Limb (tissue), 2 donors: ENCODE measurements at regions not wholly inside any gene's neighbourhood (a gene's known extent, or its start where the extent isn't known, plus 50 kb on each side); places are given as distances from the start of the nearest gene placed in this dataset.
"Not testable (repeated sequence)": the region's sequence is repeated elsewhere in the genome, so short reads cannot be mapped to it uniquely, and the experiment has no call there.

Experiments used
- DNase-seq, 2 donors: peaks; one replicate each; pipeline ENCODE4 v3.0.0-alpha.2; 2016; ENCODE audit errors: extremely low spot score in 2 of 2

GRCh38 chr3:13248640-13249039, 171.5 kb downstream of the NUP210 start:
- no peak for DNase-seq

- no peak for DNase-seq
Observed at GRCh38 chr3:13245615-13245978, 172.4 kb upstream of the IQSEC1 start.

GRCh38 chr3:13243586-13243985, 170.4 kb upstream of the IQSEC1 start:
- no peak for DNase-seq

DNA sequence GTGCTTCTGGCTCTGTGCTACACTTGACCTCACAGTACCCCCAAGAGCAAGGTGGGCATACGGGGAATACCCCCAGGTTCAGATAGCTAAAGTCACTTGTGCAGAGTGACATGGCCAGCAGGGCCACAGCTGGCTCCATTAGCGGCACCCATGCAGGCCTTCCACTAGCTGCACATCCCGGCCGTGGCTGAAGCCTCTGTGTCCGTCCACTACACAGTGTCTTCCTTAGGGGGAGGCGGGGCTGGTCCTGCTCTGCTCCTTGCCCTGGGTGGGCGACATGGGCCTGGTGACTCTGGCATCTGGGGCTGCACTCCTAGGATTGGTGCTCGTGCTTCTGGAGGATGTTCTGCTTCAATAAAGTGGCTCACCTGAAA, 169.1 kb upstream of the IQSEC1 start:
- no peak for DNase-seq

DNA sequence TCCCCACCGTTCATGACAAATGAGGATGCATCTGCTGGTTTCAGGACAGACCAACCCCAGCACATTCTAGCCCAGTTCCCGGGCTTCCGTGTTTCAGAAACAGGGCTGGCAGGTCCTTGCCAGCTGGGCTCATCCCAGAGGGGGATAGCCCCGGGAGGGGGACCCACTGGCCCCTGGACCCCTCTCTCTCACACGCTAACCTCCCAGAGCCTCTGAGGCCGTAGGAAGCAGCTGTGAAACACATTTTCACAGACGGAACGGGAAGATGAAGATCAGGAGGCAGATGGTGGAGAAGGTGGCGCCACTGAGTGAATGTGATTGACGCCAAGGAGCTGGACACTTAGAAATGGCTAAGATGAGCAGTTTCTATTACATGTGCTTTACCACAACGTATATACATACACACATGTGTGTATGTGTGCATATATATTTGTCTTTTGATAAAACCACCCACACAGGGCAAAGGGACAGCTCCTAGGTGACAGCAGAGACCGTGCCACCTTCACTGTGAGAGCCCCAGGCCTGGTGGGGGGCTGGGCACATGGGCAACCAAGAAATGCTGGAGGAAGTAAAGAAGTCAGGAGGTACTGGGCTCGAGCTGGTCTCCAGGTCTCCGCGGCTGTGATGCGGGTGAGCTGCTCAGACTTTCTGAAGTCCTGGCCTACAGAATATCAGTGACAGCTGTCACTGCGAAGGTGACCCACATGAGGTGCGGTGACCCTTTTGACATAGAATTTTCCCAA, 168.6 kb upstream of the IQSEC1 start:
- DNase-seq, result no peak

DNA sequence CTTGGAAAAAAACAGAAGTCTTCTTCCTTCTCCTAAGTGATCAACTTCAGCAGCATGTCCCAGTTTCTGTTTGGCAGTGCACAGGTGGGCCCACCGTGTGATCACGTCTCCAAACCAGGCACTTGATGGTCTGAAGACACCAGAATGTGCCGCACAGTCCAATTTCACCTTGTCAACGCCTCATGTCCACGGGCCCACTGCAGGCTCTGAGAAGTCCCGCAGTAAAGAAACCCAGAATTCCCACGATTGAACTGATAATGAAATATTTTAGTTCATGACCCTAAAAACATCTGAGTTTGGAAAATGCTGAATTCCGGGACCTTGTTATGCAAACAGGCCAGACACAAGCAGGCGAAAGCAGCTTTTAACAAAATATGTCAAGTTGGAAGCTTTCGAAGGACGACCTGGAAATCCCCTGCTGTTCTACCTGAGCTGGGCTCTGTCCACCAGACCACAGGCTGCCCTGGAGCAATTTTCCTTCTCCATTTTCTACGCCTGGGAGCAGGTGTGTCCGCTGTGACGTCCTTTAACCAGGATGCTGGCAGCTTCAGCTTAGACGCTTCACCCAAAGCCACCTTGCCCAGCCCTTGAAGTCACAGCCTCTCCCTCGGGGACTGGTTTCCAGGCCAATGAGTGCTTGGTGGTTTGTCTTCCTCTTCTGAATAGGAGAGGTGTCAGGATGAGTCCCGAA, 167.8 kb upstream of the IQSEC1 start:
- no peak for DNase-seq

- no peak for DNase-seq
Observed at GRCh38 chr3:13239467-13239760, 166.2 kb upstream of the IQSEC1 start.

GRCh38 chr3:13238687-13239466, 165.6 kb upstream of the IQSEC1 start:
- no peak for DNase-seq

- no peak for DNase-seq
Observed at GRCh38 chr3:13237776-13238490, 164.7 kb upstream of the IQSEC1 start.

DNA sequence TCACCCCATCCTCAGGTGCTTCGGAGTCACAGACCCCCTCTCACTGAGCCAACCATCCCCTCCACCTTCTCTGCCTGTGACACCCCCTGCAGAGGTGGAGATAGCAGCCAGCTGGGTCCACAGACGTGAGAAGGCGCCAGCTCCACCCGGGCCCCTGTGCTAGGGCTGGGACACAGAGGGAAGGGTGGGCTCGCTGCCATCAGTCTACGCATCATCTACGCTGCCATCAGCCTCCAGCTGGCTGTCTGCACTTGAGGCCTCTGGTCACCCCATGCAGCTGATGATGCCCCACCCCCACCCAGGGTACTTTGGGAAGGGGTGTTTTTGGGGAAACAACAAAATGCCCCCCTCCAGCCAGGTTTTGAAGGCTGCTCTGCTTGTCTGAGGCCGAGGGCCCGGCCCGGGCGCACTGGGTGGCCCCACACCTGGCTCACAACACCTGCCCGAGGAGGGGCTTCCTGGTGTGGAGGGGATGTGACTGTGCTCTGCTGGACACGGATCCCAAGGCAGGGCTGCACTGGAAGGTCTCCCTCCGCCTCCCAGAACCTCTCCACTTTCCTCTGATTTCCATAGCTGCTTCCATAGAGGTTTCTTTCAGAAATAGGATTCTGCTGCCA, 163.4 kb upstream of the IQSEC1 start:
- DNase-seq, result no peak

GRCh38 chr3:13235897-13236296, 162.7 kb upstream of the IQSEC1 start:
- no peak for DNase-seq

- DNase-seq, result no peak
Observed at GRCh38 chr3:13235079-13235478, 161.8 kb upstream of the IQSEC1 start.

DNA sequence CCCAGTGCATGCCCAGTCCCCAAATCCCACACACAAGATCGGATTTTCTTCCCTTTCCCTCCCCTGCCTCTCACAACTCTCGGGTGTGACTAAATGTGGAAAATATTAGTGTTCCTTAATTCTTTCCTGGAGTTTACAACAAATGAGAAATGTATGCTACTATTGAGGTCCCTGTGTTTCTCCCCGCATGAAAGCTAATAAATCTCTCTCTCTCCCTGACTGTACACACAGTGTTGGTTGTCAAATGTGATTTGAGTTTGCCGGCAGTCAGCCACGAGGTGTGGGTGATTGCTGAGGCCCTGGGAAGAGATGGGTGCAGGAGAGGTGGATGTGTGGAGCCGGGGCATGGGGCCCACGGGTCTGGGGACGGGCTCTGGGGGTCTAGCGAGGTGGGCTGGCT, 161.4 kb upstream of the IQSEC1 start:
- no peak for DNase-seq

- DNase-seq, result no peak
Observed at GRCh38 chr3:13233487-13234485, 160.6 kb upstream of the IQSEC1 start.

GRCh38 chr3:13231781-13232666, 158.8 kb upstream of the IQSEC1 start:
- no peak for DNase-seq

- DNase-seq, result no peak
Observed at GRCh38 chr3:13229273-13229949, 156.2 kb upstream of the IQSEC1 start.

- DNase-seq, result no peak
Observed at GRCh38 chr3:13228584-13228983, 155.4 kb upstream of the IQSEC1 start.

- not testable (repeated sequence) for DNase-seq
Observed at GRCh38 chr3:13228169-13228568, 154.9 kb upstream of the IQSEC1 start.
